ENCODE measurements at regions not wholly inside any gene's neighbourhood (a gene's known extent, or its start where the extent isn't known, plus 50 kb on each side); places are given as distances from the start of the nearest gene placed in this dataset.
"Not testable (repeated sequence)": the region's sequence is repeated elsewhere in the genome, so short reads cannot be mapped to it uniquely, and the experiment has no call there.

GRCh38 chr13:44051918-44052675, 172.4 kb downstream of the LACC1 start:
- DNase-seq (ENCODE audit: low read depth in 3 of 3, low spot score in 1 of 3): no peak

DNA sequence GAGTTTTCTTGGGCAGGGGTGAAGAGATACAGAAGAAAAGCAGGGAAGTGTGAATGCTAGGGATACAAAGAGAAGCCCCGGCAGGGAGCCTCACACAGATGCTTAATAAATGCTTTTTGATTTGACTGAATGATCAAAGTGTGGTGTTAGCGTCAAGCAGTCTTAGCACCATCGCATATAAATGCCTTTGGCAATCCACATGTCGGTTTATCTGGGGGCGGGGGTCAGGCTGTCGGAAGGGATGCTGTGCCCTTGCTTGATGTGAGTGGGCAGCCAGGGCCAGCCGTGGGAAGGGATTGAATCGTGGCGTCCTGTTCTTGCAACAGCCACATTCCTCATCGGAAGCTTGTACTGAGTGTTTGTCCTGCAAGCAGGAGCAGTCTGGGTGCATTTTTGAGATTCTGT, 173.1 kb downstream of the LACC1 start:
- no peak for DNase-seq (ENCODE audit: low read depth in 3 of 3, low spot score in 1 of 3)

DNA sequence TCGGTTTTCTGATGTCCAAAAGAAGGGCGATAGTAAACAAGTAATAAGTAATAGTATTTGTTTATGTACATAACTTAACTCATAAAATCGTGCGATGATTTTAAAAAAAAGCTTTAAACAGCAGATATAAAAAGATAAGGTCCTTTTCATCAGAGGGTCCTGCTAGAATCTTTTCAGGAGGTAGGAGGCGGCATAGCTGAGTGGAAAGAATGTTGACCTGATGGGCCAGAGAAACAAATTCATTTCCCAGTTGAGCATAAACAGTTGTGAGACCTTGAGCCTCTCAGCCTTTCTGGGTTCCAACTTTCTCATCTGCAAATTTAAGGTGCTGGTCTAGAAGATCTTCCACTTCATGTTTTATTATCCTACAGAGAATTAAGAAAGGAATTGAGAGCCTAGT, 173.5 kb downstream of the LACC1 start:
- DNase-seq (ENCODE audit: low read depth in 3 of 3, low spot score in 1 of 3): no peak

- no peak for DNase-seq (ENCODE audit: low read depth in 3 of 3, low spot score in 1 of 3)
Measured at GRCh38 chr13:44054525-44054924, 174.8 kb downstream of the LACC1 start.

- not testable (repeated sequence) for DNase-seq (ENCODE audit: low read depth in 3 of 3, low spot score in 1 of 3)
Measured at GRCh38 chr13:44055681-44056080, 176.0 kb downstream of the LACC1 start.

DNA sequence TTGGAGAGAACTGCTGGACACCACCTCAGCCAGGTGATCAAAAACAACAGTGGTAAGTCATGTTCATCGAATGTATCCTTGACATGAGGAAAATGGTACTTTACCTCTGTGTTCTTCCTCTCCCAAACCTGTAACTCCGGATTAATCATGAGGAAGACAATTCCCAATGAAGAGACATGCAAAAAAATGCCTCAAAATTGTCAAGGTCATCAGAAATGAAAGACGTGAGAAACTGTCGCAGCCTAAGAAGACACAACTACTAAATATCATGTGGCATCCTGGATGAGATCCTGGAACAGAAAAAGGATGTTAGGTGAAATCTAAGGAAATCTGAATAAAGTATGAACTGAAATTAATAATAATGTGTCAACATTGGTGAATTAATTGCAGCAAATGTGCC, 178.4 kb downstream of the LACC1 start:
- DNase-seq (ENCODE audit: low read depth in 3 of 3, low spot score in 1 of 3): no peak

- DNase-seq (ENCODE audit: low read depth in 3 of 3, low spot score in 1 of 3): no peak
Measured at GRCh38 chr13:44058624-44059215, 179.0 kb downstream of the LACC1 start.

DNA sequence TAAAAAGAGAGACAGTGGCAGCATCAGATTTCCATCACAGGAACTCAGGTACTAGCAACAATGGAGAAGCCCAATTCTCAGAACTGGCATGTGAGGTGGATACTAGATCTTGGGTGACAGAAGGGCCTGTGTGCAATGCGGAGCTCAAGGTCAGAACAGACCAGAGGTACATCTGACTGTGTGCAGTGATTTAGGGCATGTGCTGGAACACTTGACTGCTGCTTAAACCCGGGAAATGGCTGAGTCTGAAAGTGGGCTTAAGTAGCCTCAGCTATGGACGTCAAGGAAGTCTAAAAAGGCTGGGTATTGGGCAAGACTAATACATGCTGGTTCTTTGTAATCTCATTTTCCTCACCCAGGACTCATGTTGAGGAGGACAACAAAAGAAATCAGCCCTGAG, 182.2 kb downstream of the LACC1 start:
- no peak for DNase-seq (ENCODE audit: low read depth in 3 of 3, low spot score in 1 of 3)

GRCh38 chr13:44063467-44063866, 183.8 kb downstream of the LACC1 start:
- no peak for DNase-seq (ENCODE audit: low read depth in 3 of 3, low spot score in 1 of 3)

DNA sequence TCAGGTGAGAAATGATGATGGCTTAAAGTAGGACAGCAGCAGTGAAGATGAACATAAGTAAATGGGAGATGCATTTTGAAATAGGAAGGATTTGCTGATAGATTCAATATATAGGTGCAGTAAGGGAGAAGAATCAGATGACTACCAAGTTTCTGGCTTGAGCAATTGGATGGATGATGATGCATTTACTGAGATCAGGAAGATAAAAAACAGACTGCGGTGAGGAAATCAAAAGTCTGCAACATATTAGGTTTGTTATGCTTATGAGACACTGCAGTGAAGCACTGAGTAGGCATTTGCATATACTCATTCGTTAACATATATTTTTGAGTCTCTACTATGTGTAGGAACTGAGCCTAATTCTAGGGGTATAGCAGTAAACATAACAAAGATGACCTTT, 184.2 kb downstream of the LACC1 start:
- no peak for DNase-seq (ENCODE audit: low read depth in 3 of 3, low spot score in 1 of 3)

DNA sequence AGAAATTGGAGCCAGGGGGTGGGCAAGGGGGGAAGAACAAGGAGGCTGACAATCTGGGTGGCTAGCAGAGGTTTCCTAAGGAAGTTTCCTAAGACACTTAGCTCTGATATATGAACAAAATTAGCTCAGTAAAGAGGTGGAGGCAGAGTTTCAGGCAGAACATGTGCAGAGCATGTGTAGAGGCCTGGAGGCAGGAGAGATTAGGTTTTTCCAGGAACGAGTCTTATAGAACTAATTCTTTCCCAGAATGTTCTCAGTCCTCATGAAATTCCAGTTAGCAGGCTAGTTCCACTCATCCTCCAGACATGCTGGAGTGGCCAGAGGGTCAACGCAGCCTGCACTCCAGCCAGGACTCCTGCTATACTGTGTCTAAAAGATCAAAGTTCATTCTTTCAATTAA, 184.7 kb downstream of the LACC1 start:
- DNase-seq (ENCODE audit: low read depth in 3 of 3, low spot score in 1 of 3): no peak

DNA sequence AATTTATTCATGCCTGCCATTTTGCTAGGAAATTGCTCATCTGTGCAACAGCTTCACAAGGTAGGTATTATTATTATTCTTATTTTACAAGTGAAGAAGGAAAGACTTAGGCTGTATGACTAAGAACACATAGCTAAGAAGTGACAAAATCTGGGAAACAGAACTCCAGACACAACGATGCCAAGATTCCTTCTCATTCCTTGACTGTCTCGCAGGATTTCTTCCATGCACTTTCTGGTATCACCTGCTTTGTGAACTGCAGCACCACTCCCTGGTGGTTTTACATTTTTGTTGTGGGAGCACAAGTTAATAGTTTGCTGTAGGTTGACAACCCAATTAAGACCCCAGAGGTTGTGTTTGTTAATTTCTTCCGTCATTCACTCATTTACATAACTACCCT, 188.5 kb downstream of the LACC1 start:
- no peak for DNase-seq (ENCODE audit: low read depth in 3 of 3, low spot score in 1 of 3)

GRCh38 chr13:44068737-44069136, 189.0 kb downstream of the LACC1 start:
- no peak for DNase-seq (ENCODE audit: low read depth in 3 of 3, low spot score in 1 of 3)

DNA sequence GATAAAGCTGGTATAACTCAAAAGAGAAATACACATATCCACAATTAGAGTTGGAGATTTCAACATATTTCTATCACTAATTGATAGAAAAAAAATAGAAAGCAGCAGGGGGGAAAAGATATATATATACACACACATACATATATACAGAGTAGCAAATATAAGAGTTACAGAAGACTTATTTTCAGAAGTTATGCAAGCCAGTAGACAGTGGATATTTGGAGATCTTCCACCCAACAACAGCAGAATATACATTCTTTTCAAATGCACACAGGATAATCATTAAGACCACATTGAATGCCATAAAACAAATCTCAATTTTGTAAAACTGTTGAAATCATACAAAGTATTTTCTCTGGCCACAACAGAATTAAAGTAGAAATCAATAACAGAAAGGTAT, 192.8 kb downstream of the LACC1 start:
- DNase-seq (ENCODE audit: low read depth in 3 of 3, low spot score in 1 of 3): no peak

GRCh38 chr13:44074611-44075010, 194.9 kb downstream of the LACC1 start:
- DNase-seq (ENCODE audit: low read depth in 3 of 3, low spot score in 1 of 3): no peak

DNA sequence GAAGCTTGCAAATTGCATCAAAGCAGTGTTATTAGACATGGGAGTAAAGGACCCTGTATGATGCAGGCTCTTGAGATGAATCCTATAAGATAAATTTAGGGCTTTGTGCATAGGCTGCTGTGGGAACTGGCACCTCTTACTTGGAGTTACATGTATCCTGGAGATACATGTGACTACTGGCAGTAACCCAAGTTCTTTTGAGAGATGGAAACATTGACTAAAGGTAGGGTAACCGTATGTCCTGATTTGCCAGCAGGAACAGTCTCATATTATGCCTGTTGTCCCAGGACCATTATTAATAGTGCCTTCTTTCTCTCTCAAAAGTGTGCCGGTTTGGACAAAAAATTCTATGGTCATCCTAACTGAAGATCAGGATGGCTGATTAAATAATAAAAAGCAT, 195.4 kb downstream of the LACC1 start:
- DNase-seq (ENCODE audit: low read depth in 3 of 3, low spot score in 1 of 3): no peak

DNA sequence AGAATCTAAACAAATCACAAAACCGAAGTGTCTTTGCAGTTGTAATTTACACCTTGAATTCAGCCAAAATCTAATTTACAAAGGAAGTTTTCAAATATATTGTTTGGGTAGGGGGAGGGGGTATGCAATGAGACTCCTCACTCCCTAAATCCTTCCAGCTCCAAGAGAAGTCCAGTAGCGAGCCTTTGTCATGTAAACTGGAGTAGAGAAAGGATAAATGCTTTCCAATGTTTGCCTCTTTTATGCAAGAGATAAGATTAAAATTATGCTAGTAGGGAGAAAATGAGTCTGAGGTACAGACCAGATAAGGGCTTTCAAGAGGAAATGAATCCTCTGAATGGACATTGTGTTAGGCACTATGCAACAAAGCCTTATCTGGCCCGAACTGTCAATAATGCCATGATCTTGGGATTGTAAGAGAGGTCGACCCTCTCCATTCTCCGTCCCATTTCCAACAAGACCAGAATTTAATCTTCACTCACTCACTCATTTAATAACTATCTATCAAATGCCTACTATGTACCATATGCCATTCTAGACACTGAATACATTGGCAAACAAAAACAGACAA, 199.2 kb downstream of the LACC1 start:
- no peak for DNase-seq (ENCODE audit: low read depth in 3 of 3, low spot score in 1 of 3)

- DNase-seq (ENCODE audit: low read depth in 3 of 3, low spot score in 1 of 3): no peak
Measured at GRCh38 chr13:44079413-44080205, 199.9 kb downstream of the LACC1 start.

DNA sequence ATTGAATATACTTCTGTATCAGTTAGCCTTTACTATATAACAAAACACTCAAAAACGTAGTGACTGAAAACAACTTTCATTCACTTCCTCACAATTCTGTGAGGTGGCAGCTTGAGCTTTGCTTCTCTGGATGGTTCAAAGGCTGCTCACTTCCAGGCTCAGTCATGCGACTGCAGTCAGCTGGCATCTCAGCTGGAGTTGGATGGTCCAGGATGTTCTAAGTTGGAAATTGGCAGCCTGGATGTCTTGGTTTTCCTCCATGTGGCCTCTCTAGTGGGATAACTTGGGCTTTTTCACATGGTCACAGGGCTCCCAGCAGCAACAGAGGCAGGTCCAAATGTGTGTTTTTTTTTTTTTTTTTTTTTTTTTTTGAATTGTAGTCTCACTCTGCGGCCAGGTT, 204.4 kb downstream of the LACC1 start:
- DNase-seq (ENCODE audit: low read depth in 3 of 3, low spot score in 1 of 3): no peak

- DNase-seq (ENCODE audit: low read depth in 3 of 3, low spot score in 1 of 3): no peak
Measured at GRCh38 chr13:44086389-44086788, 206.7 kb downstream of the LACC1 start.

- DNase-seq (ENCODE audit: low read depth in 3 of 3, low spot score in 1 of 3): no peak
Measured at GRCh38 chr13:44088411-44088810, 208.7 kb downstream of the LACC1 start.

DNA sequence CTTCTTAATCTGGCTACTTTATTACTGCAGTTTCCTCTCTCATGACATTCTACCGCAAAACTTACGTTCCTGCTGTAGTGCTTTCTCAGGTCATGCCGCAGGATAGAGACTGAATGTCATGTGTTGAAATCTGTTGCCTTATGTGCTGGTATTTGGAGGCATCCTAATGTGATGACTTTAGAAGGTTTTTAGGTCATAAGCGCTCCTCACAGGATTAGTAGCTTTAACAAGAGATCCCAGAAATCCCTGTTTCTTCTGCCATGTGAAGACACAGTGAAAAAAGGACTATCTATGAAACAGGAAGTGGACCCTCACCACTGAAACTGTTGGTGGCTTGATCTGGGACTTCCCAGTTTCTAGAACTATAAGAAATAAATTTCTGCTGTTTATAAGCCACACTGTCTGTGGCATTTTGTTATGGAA, 209.3 kb downstream of the LACC1 start:
- DNase-seq (ENCODE audit: low read depth in 3 of 3, low spot score in 1 of 3): no peak

Measured in stimulated activated CD4-positive, alpha-beta T cell treated with anti-CD3 and anti-CD28 coated beads, TNF-alpha, amount 100 ng/mL, for 1 hour (primary cell).